Right ventricle myocardium inferior (tissue), 1 donor: ENCODE measurements at regions not wholly inside any gene's neighbourhood (a gene's known extent, or its start where the extent isn't known, plus 50 kb on each side); places are given as distances from the start of the nearest gene placed in this dataset.

ENCODE experiments used
- ATAC-seq: fragments of 200-7000 bp; cut with Tn5 transposase; one replicate; pipeline ENCODE4 v1.9.1; 2020; ENCODE audit warnings: mild to moderate bottlenecking, moderate library complexity
- DNase-seq: peaks from one replicate; pipeline ENCODE4 v3.0.0; 2021; ENCODE audit errors: missing footprints
- intact Hi-C: fragments of 100-400 bp; cut with DNase I; formaldehyde crosslinking; loops from one replicate; pipeline ENCODE4 v1.11.0; 2022
- donor health status: DM: no; HTN: yes; CAD: no; lungs with severe emphysema.

GRCh38 chrX:78513971-78514738 lies 145.0 kb downstream of the RTL3 start:
- ATAC-seq (no peak), DNase-seq (no peak)

GRCh38 chrX:78506248-78506647 lies 152.9 kb downstream of the RTL3 start:
- DNase-seq (no peak), ATAC-seq (no peak)
- intact Hi-C loops: no loop called here

More at GRCh38 chrX:78513971-78514738, 145.0 kb downstream of the RTL3 start:
- intact Hi-C loops: no loop called here

GRCh38 chrX:78496483-78496882 lies 162.6 kb downstream of the RTL3 start:
- no peak for ATAC-seq
- intact Hi-C loops: no loop called here
- DNase-seq: no peak

- intact Hi-C loops: no loop called here
- no peak for DNase-seq
- no peak for ATAC-seq
Measured at GRCh38 chrX:78493180-78493579, 165.8 kb upstream of the CYSLTR1 start.

- intact Hi-C loops: no loop called here
Measured at GRCh38 chrX:78476701-78477100, 149.3 kb upstream of the CYSLTR1 start.

GRCh38 chrX:78456909-78457308 lies 129.5 kb upstream of the CYSLTR1 start:
- ATAC-seq: no peak
- DNase-seq: no peak
- intact Hi-C loops: no loop called here

More at GRCh38 chrX:78476701-78477100, 149.3 kb upstream of the CYSLTR1 start:
- DNase-seq (no peak), ATAC-seq (no peak)

- DNase-seq (no peak), ATAC-seq (no peak)
- intact Hi-C loops: no loop called here
Measured at GRCh38 chrX:78455901-78456300, 128.5 kb upstream of the CYSLTR1 start.

- DNase-seq (no peak), ATAC-seq (no peak)
- intact Hi-C loops: no loop called here
Measured at GRCh38 chrX:78452356-78452755, 124.9 kb upstream of the CYSLTR1 start.

- DNase-seq: no peak
- intact Hi-C loops: no loop called here
- no peak for ATAC-seq
Measured at GRCh38 chrX:78437621-78438020, 110.2 kb upstream of the CYSLTR1 start.

GRCh38 chrX:78429172-78429571 lies 101.8 kb upstream of the CYSLTR1 start:
- no peak for DNase-seq
- ATAC-seq: no peak
- intact Hi-C loops: no loop called here

GRCh38 chrX:78388663-78389062 lies 61.3 kb upstream of the CYSLTR1 start:
- DNase-seq: no peak
- intact Hi-C loops: no loop called here
- no peak for ATAC-seq

- intact Hi-C loops: no loop called here
- DNase-seq: no peak
Measured at GRCh38 chrX:78387364-78387763, 60.0 kb upstream of the CYSLTR1 start.

GRCh38 chrX:78384486-78384885 lies 57.1 kb upstream of the CYSLTR1 start:
- intact Hi-C loops: no loop called here
- ATAC-seq: no peak
- DNase-seq: no peak

More at GRCh38 chrX:78387364-78387763, 60.0 kb upstream of the CYSLTR1 start:
- ATAC-seq: no peak

GRCh38 chrX:78383594-78383993 lies 56.2 kb upstream of the CYSLTR1 start:
- intact Hi-C loops: no loop called here
- no peak for DNase-seq
- no peak for ATAC-seq

- ATAC-seq: no peak
- intact Hi-C loops: no loop called here
Measured at GRCh38 chrX:78378476-78379115, 51.2 kb upstream of the CYSLTR1 start.

More at GRCh38 chrX:78378476-78379115, 51.2 kb upstream of the CYSLTR1 start:
- DNase-seq: no peak
